Muscle of arm (tissue), 1 donor: ENCODE measurements at regions not wholly inside any gene's neighbourhood (a gene's known extent, or its start where the extent isn't known, plus 50 kb on each side); places are given as distances from the start of the nearest gene placed in this dataset.

ENCODE experiments used
- DNase-seq: peaks from one replicate; pipeline ENCODE4 v3.0.0-alpha.2; 2013

DNA sequence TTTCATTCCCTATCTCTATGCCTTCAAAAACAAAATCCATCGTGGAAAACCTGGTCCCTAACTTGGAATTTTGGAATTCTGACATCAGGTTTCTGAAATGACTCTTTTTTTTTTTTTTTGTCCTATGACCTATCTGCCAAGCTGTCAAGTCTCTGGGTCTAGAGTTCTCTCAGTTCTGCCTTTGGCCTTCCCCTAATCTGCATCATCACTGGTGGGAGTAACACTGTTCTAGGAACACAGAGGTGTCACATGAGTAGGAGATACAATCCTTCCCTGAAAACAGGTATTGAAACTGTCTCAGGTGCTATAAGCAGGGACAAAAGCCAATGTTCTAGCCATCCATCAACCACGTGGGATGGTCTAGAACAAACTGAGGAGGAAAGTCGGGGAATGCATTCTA, 142.0 kb upstream of the ATP1B1 start:
- DNase-seq, result no peak

- no peak for DNase-seq
Measured at GRCh38 chr1:168966217-168966616, 140.3 kb upstream of the ATP1B1 start.

- no peak for DNase-seq
Measured at GRCh38 chr1:168966636-168967035, 139.9 kb upstream of the ATP1B1 start.

GRCh38 chr1:168970926-168971659, 135.4 kb upstream of the ATP1B1 start:
- DNase-seq, result no peak

GRCh38 chr1:168972225-168972624, 134.3 kb upstream of the ATP1B1 start:
- no peak for DNase-seq

GRCh38 chr1:168972887-168973286, 133.6 kb upstream of the ATP1B1 start:
- DNase-seq, result no peak

GRCh38 chr1:168974117-168974516, 132.4 kb upstream of the ATP1B1 start:
- no peak for DNase-seq

GRCh38 chr1:168974611-168975010, 131.9 kb upstream of the ATP1B1 start:
- no peak for DNase-seq

GRCh38 chr1:168976267-168976666, 130.2 kb upstream of the ATP1B1 start:
- no peak for DNase-seq

DNA sequence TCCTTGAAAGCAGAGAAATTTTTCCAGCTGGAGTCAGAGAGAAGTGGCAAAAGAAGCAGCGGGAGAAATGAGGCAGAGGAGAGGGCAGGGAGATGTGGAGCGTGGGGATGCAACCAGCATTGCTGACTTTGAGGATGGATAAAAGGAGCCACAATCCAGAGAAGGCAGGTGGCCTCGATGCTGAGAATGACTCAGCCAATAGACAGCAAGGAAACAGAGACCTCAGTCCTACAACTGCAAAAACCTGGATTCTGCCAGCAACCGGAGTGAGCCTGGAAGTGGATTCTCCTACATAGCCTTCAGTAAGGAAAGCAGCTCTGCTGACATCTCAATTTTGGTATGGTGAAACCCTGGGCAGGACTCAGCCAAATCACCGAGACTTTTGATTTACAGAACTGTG, 128.9 kb upstream of the ATP1B1 start:
- DNase-seq, result no peak

DNA sequence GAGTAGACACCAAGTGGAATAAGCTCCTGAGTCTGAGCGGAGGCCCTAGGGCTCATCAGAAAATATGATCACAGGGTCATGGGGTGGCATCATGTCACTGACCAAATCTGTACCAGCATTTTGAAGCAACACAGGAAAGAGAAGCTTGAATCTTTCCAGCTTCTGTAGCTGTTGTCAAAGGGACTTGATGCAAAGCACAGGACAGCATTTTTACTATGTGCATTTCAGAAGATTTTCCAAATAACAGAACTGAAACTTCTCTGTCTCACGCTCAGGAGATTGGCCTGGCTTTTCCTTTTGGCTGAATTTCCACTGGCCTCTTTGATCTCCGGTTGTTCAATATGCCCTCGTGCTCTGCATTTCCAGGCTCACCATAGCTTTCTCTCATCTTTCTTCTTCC, 127.2 kb upstream of the ATP1B1 start:
- DNase-seq, result peak; percentile 23

- DNase-seq, result no peak
Measured at GRCh38 chr1:168980180-168980579, 126.3 kb upstream of the ATP1B1 start.

DNA sequence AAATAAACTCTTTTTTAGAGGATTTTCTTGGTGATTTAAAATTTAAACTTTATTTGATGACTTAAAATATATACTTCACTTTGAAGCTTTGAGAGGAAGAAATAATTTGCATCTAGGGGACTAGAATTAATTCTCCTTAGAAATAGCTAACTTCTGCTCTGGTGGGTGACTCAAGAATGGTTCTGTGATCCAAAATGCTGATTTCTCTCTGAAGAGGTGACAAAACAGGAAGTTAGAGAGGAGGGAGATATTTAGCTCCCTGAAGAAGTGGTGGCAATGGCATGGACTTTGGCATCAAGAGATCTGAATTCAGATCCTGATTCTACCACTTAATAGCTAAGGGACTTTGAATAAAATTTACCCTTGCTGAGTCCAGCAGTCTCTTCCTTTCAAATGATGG, 125.8 kb upstream of the ATP1B1 start:
- DNase-seq, result no peak

DNA sequence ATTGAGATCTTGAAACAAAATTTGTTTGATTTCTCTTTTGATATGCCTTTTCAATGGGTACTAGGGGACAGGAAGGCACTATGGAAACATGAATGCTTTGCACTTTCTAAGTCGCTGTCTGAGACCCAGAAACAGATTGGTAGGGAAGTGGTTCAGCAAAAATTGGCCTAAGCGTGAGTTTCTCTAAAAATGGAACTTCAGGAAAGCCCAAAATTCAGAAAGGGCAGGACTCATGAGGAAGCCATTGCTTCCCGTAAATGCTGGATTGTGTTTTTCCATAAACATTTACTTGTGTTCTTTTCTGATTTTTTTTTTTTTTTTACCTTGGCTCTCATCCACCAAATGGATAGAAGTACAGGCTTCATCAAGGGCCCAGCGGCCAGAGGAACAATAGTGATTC, 123.7 kb upstream of the ATP1B1 start:
- DNase-seq, result no peak

- no peak for DNase-seq
Measured at GRCh38 chr1:168987330-168987729, 119.2 kb upstream of the ATP1B1 start.

GRCh38 chr1:168987923-168988322, 118.6 kb upstream of the ATP1B1 start:
- DNase-seq, result no peak

GRCh38 chr1:168989985-168990384, 116.5 kb upstream of the ATP1B1 start:
- no peak for DNase-seq

- DNase-seq, result no peak
Measured at GRCh38 chr1:168991667-168992475, 114.6 kb upstream of the ATP1B1 start.

- DNase-seq, result no peak
Measured at GRCh38 chr1:169001353-169001752, 105.1 kb upstream of the ATP1B1 start.

GRCh38 chr1:169003864-169004516, 102.5 kb upstream of the ATP1B1 start:
- DNase-seq, result peak; percentile 16

GRCh38 chr1:169005776-169006175, 100.7 kb upstream of the ATP1B1 start:
- DNase-seq, result no peak

DNA sequence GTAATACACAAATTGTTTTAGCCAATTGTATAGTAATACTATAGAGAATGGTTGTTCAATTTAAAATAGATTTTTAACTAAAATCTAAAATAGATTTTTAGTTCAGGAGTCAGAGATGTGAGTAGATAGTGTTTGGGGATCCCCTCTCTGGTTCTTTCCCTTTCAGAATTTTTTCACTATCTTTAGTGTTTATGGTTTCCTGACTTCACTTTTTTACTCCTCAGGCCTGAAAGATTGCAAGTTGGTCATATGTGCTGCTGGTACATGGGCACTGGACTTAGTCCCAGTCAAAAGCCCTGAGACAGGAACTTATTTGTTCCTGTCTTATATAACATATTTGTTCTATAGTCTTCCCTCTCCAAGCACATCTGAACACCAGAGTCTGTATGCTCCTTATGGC, 96.8 kb upstream of the ATP1B1 start:
- DNase-seq, result no peak

DNA sequence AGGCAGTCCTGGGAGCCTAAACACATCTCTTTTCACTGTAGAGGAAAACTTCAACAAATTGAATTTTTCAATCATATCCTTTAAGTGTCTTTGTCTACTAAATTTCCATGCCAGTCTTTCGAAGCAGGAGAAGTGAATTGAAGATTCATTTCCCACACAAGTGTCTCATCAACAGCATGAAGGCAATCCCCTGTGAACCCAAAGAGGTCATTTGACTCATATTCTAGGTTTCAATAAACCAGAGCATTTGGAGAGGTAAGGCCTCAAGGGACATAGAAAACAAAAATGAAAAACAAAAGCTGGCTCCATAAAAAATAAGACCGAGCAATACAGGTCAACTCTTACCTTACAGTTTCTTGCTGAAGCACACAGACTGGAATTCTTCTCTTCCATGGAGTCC, 94.1 kb upstream of the ATP1B1 start:
- DNase-seq, result no peak
